ENCODE measurements at regions not wholly inside any gene's neighbourhood (a gene's known extent, or its start where the extent isn't known, plus 50 kb on each side); places are given as distances from the start of the nearest gene placed in this dataset.

DNA sequence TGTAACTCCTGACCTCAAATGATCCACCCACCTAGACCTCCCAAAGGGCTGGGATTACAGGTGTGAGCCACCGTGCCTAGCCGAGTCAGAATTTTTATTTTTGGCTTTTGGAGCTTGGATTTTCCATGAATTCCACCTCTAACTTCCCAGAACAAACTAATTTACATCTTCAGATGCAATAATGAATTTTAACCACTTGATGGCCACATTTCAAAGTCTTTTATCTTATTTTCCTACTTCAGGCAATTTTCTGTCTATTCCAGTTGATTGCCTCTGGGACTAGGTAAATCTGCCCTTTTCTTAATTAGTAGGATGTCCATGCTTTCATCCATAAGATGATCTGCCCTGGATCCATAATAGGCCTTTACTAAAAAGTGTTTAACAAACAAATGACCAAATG, 156.4 kb upstream of the ANKFN1 start:
- Histone ChIP-seq H3K4me3 (ENCODE audit: extremely low read depth in 1 of 4, insufficient read depth in 2 of 4, low read depth in 3 of 4, low read length in 4 of 4) (no peak overlapping the region), H3K9ac (replicated peaks in 1 of 4; ENCODE audit: extremely low read depth in 1 of 4, low read depth in 3 of 4, low read length in 3 of 4) (no peak overlapping the region), H4K5ac (ENCODE audit: insufficient read length, low read depth, low read length) (no peak overlapping the region), H2BK15ac (ENCODE audit: low read length) (no peak overlapping the region), H3K79me2 (ENCODE audit: control insufficient read depth in 1 of 2, insufficient read depth in 2 of 2, low read length in 2 of 2) (no peaks in the 10 kb centered on the region), H3K9me3 (ENCODE audit: insufficient read depth in 2 of 2, low read depth in 1 of 2, low read length in 1 of 2) (peaks cover 14 to 17% of the 10 kb centered on the region in 2 experiments), H3K14ac (ENCODE audit: insufficient read length) (no peak overlapping the region), H3K27me3 (replicated peaks in 1 of 4; ENCODE audit: control insufficient read depth in 3 of 4, extremely low read depth in 1 of 4, insufficient read depth in 3 of 4, low read length in 3 of 4) (no peaks in the 10 kb centered on the region), H2AFZ (ENCODE audit: low read length) (no peak overlapping the region), H3K18ac (ENCODE audit: extremely low read depth, low read length) (no peak overlapping the region), H2BK120ac (replicated peaks; ENCODE audit: low read depth, low read length) (no peak overlapping the region), H3K79me1 (ENCODE audit: low read depth, low read length) (no peaks in the 10 kb centered on the region), H2BK12ac (ENCODE audit: low read depth, low read length) (no peak overlapping the region), H3K27ac (ENCODE audit: low read depth, low read length) (no peak overlapping the region), H3K36me3 (ENCODE audit: control insufficient read depth in 2 of 4, insufficient read depth in 4 of 4, low read length in 3 of 4) (no peaks in the 10 kb centered on the region), H4K20me1 (replicated peaks in 1 of 2; ENCODE audit: control insufficient read depth in 1 of 2, insufficient read depth in 2 of 2, low read length in 2 of 2) (no peaks in the 10 kb centered on the region), H4K91ac (replicated peaks; ENCODE audit: insufficient read length, low read length) (no peak overlapping the region), H3K4ac (replicated peaks; ENCODE audit: insufficient read length, low read depth, low read length) (no peak overlapping the region), H2BK5ac (ENCODE audit: low read depth, low read length) (no peak overlapping the region), H3K56ac (replicated peaks; ENCODE audit: insufficient read length, low read depth, low read length) (no peak overlapping the region), H3K4me1 (replicated peaks in 1 of 4; ENCODE audit: control insufficient read depth in 3 of 4, insufficient read depth in 4 of 4, low read length in 3 of 4) (no peaks in the 10 kb centered on the region), H4K8ac (ENCODE audit: extremely low read depth, insufficient read depth, low read length) (no peak overlapping the region), H3K4me2 (ENCODE audit: insufficient read depth in 1 of 2, low read depth in 2 of 2, low read length in 2 of 2) (no peak overlapping the region), H2BK20ac (ENCODE audit: low read length) (no peak overlapping the region), H2AK5ac (ENCODE audit: low read depth, low read length) (no peak overlapping the region), H3K23me2 (ENCODE audit: low read depth, low read length) (no peaks in the 10 kb centered on the region), H3K23ac (ENCODE audit: insufficient read length) (no peak overlapping the region)
- DNase-seq (ENCODE audit: low read depth in 1 of 2, low spot score in 2 of 2), result no peak
- CTCF ChIA-PET (ENCODE audit: partially characterized antibody), result no interaction called here
- POLR2A ChIA-PET (ENCODE audit: partially characterized antibody), result no interaction called here
- WGBS, 2 experiments (ENCODE audit: extremely low coverage in 1 of 2, insufficient coverage in 1 of 2, insufficient read length in 1 of 2, insufficient replicate concordance in 2 of 2, low coverage in 1 of 2, low lambda C conversion rate in 2 of 2, missing lambda C conversion rate in 1 of 2), result 92% methylated on average over 2 of the region's 2 CpGs; no CpG with 5 or more reads in 1 of the 2 experiments
- no peak for FAIRE-seq
- no peak for TF ChIP-seq EZH2 (IDR thresholded peaks at IDR 0.05; ENCODE audit: low read depth, low read length, severe bottlenecking)
- TF ChIP-seq CBX5 (IDR thresholded peaks at IDR 0.05; ENCODE audit: low read depth, low read length), result no peak
- no peak for TF ChIP-seq POLR2AphosphoS5 (IDR thresholded peaks at IDR 0.05; ENCODE audit: low read depth, low read length)
- no peak for TF ChIP-seq NANOG (IDR thresholded peaks at IDR 0.05; ENCODE audit: insufficient read depth, low read depth, low read length, poor library complexity, severe bottlenecking)
- no peak for TF ChIP-seq YY1 (IDR thresholded peaks at IDR 0.05; ENCODE audit: low read depth, low read length)
- TF ChIP-seq NRF1 (IDR thresholded peaks at IDR 0.05; ENCODE audit: low read depth, low read length), result no peak
- no peak for TF ChIP-seq EP300 (IDR thresholded peaks at IDR 0.05; ENCODE audit: borderline replicate concordance in 1 of 2, low read depth in 2 of 2, low read length in 2 of 2)
- TF ChIP-seq RAD21 (IDR thresholded peaks at IDR 0.05 in 1 of 2, conservative IDR thresholded peaks at IDR 0.05 in 1 of 2; ENCODE audit: low read depth in 2 of 2, low read length in 2 of 2), result 0 out of 4 replicates have a peak, but pooled peaks of 1 of the 2 experiments have one; percentile 5
- TF ChIP-seq BCL11A (IDR thresholded peaks at IDR 0.05; ENCODE audit: low read depth in 2 of 2, low read length in 2 of 2), result no peak
- TF ChIP-seq, protein P1, sequence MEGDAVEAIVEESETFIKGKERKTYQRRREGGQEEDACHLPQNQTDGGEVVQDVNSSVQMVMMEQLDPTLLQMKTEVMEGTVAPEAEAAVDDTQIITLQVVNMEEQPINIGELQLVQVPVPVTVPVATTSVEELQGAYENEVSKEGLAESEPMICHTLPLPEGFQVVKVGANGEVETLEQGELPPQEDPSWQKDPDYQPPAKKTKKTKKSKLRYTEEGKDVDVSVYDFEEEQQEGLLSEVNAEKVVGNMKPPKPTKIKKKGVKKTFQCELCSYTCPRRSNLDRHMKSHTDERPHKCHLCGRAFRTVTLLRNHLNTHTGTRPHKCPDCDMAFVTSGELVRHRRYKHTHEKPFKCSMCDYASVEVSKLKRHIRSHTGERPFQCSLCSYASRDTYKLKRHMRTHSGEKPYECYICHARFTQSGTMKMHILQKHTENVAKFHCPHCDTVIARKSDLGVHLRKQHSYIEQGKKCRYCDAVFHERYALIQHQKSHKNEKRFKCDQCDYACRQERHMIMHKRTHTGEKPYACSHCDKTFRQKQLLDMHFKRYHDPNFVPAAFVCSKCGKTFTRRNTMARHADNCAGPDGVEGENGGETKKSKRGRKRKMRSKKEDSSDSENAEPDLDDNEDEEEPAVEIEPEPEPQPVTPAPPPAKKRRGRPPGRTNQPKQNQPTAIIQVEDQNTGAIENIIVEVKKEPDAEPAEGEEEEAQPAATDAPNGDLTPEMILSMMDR (IDR thresholded peaks at IDR 0.05; ENCODE audit: control extremely low read depth in 1 of 3, insufficient read depth in 1 of 3, low read depth in 1 of 3, low read length in 3 of 3), result peak in 1 of 3 experiments; percentile 1; a peak in 1 of 4 replicates
- TF ChIP-seq SP2 (IDR thresholded peaks at IDR 0.05; ENCODE audit: low read length), result no peak
- no peak for TF ChIP-seq CBX8 (IDR thresholded peaks at IDR 0.05; ENCODE audit: borderline replicate concordance, low read depth, low read length)
